Kidney epithelial cell (primary cell): ENCODE measurements at regions not wholly inside any gene's neighbourhood (a gene's known extent, or its start where the extent isn't known, plus 50 kb on each side); places are given as distances from the start of the nearest gene placed in this dataset.
A peak's percentile ranks its signal among the peaks of the same experiment; 100 is the strongest.

ENCODE experiments used
- DNase-seq: peaks from one replicate; pipeline ENCODE4 v3.0.0-alpha.2; 2010; ENCODE audit warnings: low read depth
- H3K27me3 ChIP-seq: 2 replicates; pipeline ENCODE4 v1.6.0; 2011; ENCODE audit warnings: low read length; ENCODE audit not compliant: control insufficient read depth, insufficient read depth
- H3K36me3 ChIP-seq: 2 replicates; pipeline ENCODE4 v1.5.1; 2011; ENCODE audit warnings: low read length; ENCODE audit not compliant: control insufficient read depth, insufficient read depth
- H3K4me3 ChIP-seq: 2 replicates; pipeline ENCODE4 v1.5.1; 2011; ENCODE audit warnings: low read depth, mild to moderate bottlenecking, control low read depth, low read length
- TF ChIP-seq, protein P1 (sequence below): IDR thresholded peaks from 2 replicates; pipeline ENCODE4 v1.5.1; 2011; ENCODE audit warnings: mild to moderate bottlenecking, moderate library complexity, low read length, control low read depth, inconsistent platforms; ENCODE audit not compliant: insufficient read depth, poor library complexity, severe bottlenecking

GRCh38 chr2:7707723-7708122, 790.5 kb downstream of the RNF144A start:
- H3K4me3 ChIP-seq, result no peak overlapping the region
- H3K27me3 ChIP-seq, result no peaks in the 10 kb centered on the region
- TF ChIP-seq, protein P1, sequence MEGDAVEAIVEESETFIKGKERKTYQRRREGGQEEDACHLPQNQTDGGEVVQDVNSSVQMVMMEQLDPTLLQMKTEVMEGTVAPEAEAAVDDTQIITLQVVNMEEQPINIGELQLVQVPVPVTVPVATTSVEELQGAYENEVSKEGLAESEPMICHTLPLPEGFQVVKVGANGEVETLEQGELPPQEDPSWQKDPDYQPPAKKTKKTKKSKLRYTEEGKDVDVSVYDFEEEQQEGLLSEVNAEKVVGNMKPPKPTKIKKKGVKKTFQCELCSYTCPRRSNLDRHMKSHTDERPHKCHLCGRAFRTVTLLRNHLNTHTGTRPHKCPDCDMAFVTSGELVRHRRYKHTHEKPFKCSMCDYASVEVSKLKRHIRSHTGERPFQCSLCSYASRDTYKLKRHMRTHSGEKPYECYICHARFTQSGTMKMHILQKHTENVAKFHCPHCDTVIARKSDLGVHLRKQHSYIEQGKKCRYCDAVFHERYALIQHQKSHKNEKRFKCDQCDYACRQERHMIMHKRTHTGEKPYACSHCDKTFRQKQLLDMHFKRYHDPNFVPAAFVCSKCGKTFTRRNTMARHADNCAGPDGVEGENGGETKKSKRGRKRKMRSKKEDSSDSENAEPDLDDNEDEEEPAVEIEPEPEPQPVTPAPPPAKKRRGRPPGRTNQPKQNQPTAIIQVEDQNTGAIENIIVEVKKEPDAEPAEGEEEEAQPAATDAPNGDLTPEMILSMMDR, result no peak
- H3K36me3 ChIP-seq, result no peaks in the 10 kb centered on the region
- peak; percentile 77 for DNase-seq

DNA sequence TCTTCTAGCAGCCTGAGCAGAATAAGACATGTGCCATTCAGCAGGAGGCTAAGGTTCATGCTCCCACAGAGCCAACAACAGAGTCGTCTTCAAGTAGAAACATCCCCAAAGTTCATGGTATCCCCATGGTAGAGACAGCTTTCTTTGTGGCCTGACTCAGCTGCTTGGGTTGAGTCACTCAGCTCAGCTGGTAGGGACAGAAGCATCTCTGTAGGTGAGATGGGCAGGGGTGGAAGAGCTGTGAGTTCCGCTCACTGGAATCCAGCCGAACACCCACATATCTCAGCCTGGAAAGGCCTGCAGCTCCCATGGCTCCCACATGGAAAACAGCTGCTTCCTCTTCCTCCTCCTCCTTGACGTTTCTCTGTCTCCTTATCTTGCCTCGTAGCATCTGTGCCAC, 792.7 kb downstream of the RNF144A start:
- TF ChIP-seq, protein P1, result no peak
- no peak for DNase-seq
- no peaks in the 10 kb centered on the region for H3K27me3 ChIP-seq

DNA sequence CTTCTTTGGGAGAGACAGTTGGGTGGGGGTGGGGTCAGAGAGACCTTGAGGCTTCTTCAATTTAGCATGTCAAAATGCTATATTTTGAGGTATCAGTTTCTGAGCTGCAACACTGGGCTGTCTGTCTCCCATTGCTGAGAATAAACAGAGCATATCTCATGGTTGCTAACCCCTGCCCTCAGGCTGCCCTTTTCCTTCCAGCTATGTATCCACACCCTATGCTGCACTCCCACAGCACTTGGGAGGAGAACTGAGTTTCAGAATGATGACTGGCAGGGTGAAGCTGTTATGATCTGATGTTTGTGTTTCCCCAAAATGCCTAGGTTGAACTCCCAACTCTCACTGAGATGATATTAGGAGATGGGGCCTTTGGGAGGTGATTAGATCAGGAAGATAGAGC, 794.0 kb downstream of the RNF144A start:
- TF ChIP-seq, protein P1, result no peak
- Histone ChIP-seq H3K27me3 (no peaks in the 10 kb centered on the region), H3K4me3 (no peak overlapping the region), H3K36me3 (no peaks in the 10 kb centered on the region)
- DNase-seq, result no peak

More for the DNA sequence above, 792.7 kb downstream of the RNF144A start:
- Histone ChIP-seq H3K4me3 (no peak overlapping the region), H3K36me3 (no peaks in the 10 kb centered on the region)

DNA sequence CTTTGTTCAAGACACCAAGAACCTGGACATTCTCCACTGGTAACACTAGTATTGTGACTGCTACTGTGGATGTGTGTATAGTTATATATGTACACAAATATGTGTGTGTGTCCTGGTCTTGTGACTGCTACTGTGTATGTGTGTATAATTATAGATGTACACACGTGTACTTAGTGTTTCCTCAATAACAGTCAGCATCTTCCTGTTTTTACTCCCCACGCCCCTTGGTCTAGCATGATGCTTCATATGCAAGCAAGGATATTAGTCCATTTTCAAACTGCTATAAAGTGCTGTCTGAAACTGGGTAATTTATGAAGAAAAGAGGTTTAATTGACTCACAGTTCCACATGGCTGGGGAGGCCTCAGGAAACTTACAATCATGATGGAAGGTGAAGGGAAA, 802.7 kb downstream of the RNF144A start:
- no peak for DNase-seq
- no peaks in the 10 kb centered on the region for H3K27me3 ChIP-seq
- TF ChIP-seq, protein P1, result no peak
- no peaks in the 10 kb centered on the region for H3K36me3 ChIP-seq
- no peak overlapping the region for H3K4me3 ChIP-seq

GRCh38 chr2:7721413-7721995, 804.3 kb downstream of the RNF144A start:
- DNase-seq, result no peak
- Histone ChIP-seq H3K36me3 (no peaks in the 10 kb centered on the region), H3K27me3 (no peaks in the 10 kb centered on the region), H3K4me3 (no peak overlapping the region)
- TF ChIP-seq, protein P1, result no peak
